Upper lobe of right lung (tissue), 1 donor: ENCODE measurements at regions not wholly inside any gene's neighbourhood (a gene's known extent, or its start where the extent isn't known, plus 50 kb on each side); places are given as distances from the start of the nearest gene placed in this dataset.

Experiments used
- ATAC-seq: fragments of 200-7000 bp; cut with Tn5 transposase; one replicate; pipeline ENCODE4 v1.9.1; 2020; ENCODE audit warnings: mild to moderate bottlenecking, moderate library complexity
- DNase-seq: peaks from one replicate; pipeline ENCODE4 v3.0.0-alpha.2; 2020
- H3K27ac ChIP-seq: fragments of 200-600 bp; one replicate; pipeline ENCODE4 v1.8.0; 2022
- H3K27me3 ChIP-seq: fragments of 200-600 bp; one replicate; pipeline ENCODE4 v1.8.0; 2022; ENCODE audit warnings: mild to moderate bottlenecking
- H3K36me3 ChIP-seq: fragments of 200-600 bp; one replicate; pipeline ENCODE4 v1.8.0; 2022
- H3K4me1 ChIP-seq: fragments of 200-600 bp; one replicate; pipeline ENCODE4 v1.8.0; 2022
- H3K4me3 ChIP-seq: fragments of 200-600 bp; one replicate; pipeline ENCODE4 v1.8.0; 2022; ENCODE audit warnings: mild to moderate bottlenecking
- H3K9me3 ChIP-seq: fragments of 200-600 bp; one replicate; pipeline ENCODE4 v1.8.0; 2022
- CTCF ChIP-seq: fragments of 200-600 bp; IDR thresholded peaks from one replicate; pipeline ENCODE4 v1.8.0; 2022; ENCODE audit warnings: antibody characterized with exemption
- intact Hi-C: fragments of 100-400 bp; cut with DNase I; formaldehyde crosslinking; loops from one replicate; pipeline ENCODE4 v1.11.0; 2022
- donor health status: DM: no; HTN: yes; CAD: no; lungs with severe emphysema.

DNA sequence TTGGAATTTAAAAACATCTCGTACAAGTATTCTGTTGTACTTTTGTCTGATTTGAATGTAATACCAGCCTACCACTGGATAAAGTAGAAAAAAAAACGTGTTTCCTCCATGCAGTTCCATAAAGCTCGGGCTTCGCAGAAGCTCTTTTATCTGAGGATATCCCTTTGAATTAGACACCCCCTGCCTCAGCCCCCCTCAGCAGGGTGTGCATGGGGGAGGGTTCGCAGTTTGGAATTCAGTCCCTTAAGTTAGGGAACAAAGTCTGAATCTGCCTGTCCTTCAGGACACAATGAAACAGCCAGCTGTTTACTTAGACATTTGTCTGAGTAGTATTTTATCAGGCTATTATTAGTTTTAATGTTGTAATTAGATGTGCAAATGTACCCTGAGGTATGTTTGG, 234.0 kb upstream of the CAND1 start:
- Histone ChIP-seq H3K27me3 (no peaks in the 10 kb centered on the region), H3K36me3 (no peaks in the 10 kb centered on the region), H3K4me3 (no peak overlapping the region), H3K4me1 (no peaks in the 10 kb centered on the region), H3K9me3 (no peaks in the 10 kb centered on the region), H3K27ac (no peak overlapping the region)
- TF ChIP-seq CTCF, result no peak
- ATAC-seq, result no peak
- intact Hi-C loops, result no loop called here
- no peak for DNase-seq

GRCh38 chr12:67038486-67038885, 230.7 kb upstream of the CAND1 start:
- intact Hi-C loops, result no loop called here
- Histone ChIP-seq H3K27me3 (no peaks in the 10 kb centered on the region), H3K27ac (no peak overlapping the region), H3K4me1 (no peaks in the 10 kb centered on the region), H3K4me3 (no peak overlapping the region), H3K36me3 (no peaks in the 10 kb centered on the region), H3K9me3 (no peaks in the 10 kb centered on the region)
- ATAC-seq (no peak), DNase-seq (no peak)
- TF ChIP-seq CTCF, result no peak

- no peak for DNase-seq
- Histone ChIP-seq H3K4me3 (no peak overlapping the region), H3K9me3 (no peaks in the 10 kb centered on the region), H3K27ac (no peak overlapping the region), H3K36me3 (no peaks in the 10 kb centered on the region), H3K27me3 (no peaks in the 10 kb centered on the region), H3K4me1 (no peaks in the 10 kb centered on the region)
- intact Hi-C loops, result no loop called here
- no peak for TF ChIP-seq CTCF
- ATAC-seq, result no peak
Observed at GRCh38 chr12:67039995-67040860, 228.9 kb upstream of the CAND1 start.

- Histone ChIP-seq H3K36me3 (no peaks in the 10 kb centered on the region), H3K9me3 (no peaks in the 10 kb centered on the region), H3K4me3 (no peak overlapping the region), H3K4me1 (no peaks in the 10 kb centered on the region), H3K27me3 (no peaks in the 10 kb centered on the region), H3K27ac (no peak overlapping the region)
- no peak for TF ChIP-seq CTCF
- no peak for ATAC-seq
- intact Hi-C loops, result no loop called here
- DNase-seq, result no peak
Observed at GRCh38 chr12:67040861-67041137, 228.4 kb upstream of the CAND1 start.

- ATAC-seq, result no peak
- no peaks in the 10 kb centered on the region for H3K9me3 ChIP-seq
- no peak for DNase-seq
- no peak for TF ChIP-seq CTCF
- H3K27ac ChIP-seq, result no peak overlapping the region
- no peaks in the 10 kb centered on the region for H3K27me3 ChIP-seq
- intact Hi-C loops, result no loop called here
- no peaks in the 10 kb centered on the region for H3K36me3 ChIP-seq
- H3K4me3 ChIP-seq, result no peak overlapping the region
- no peaks in the 10 kb centered on the region for H3K4me1 ChIP-seq
Observed at GRCh38 chr12:67042697-67043131, 226.4 kb upstream of the CAND1 start.

DNA sequence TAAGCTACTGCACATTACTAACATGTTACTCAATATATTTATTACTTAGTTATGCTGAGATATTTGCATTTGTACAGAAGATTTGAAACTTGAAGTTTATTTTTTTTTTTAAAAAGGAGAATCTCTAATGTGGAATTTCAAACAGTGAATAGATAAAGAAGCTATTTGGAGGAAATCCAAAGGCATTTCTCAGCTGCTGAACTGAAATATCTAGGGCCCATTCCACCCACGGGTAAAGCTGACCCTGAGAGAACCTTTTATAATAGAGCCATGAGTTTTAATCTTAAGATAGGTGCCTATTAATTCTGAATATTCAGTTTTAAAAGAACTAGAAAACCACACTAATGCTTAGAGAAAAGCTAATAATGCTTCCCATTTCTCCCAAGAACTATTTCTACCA, 225.4 kb upstream of the CAND1 start:
- Histone ChIP-seq H3K4me3 (no peak overlapping the region), H3K27ac (no peak overlapping the region), H3K9me3 (no peaks in the 10 kb centered on the region), H3K4me1 (no peaks in the 10 kb centered on the region), H3K36me3 (no peaks in the 10 kb centered on the region), H3K27me3 (no peaks in the 10 kb centered on the region)
- intact Hi-C loops, result no loop called here
- ATAC-seq (no peak), DNase-seq (no peak)
- no peak for TF ChIP-seq CTCF
